ENCODE measurements at regions not wholly inside any gene's neighbourhood (a gene's known extent, or its start where the extent isn't known, plus 50 kb on each side); places are given as distances from the start of the nearest gene placed in this dataset.

DNA sequence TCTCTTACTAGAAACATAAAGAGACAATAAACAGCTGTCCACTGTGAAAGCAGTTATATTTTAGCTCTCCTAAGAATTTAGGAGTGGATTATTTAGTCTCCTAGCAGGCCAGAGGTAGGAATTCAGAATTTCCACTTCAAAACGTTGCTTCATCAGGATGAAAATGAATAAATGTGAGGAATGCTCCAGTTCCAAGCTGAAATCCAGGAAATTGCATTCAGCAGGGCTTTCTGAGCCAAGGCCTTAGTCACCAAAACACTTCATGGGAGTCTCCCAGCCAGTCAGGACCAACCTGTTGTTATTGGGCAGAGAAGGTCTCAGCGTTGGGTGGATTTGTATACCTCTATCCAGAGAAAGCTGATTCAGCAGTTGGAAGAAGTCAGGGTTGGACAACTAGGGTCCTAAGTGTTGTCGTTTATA, 1040.3 kb downstream of the TLE1 start:
- H3K4me1 ChIP-seq = peaks cover 3 to 15% (median 4%) of the 10 kb centered on the region in 3 donors
- WGBS, 2 donors (ENCODE audit: low coverage in 1 of 2) = 5 to 20% methylated on average over 1 to 2 of the region's 3 CpGs
- no peak overlapping the region for H3K4me3 ChIP-seq
- peak overlapping the region in 3 of 4 donors; percentile 51 to 52 (median 51) for H3K27ac ChIP-seq
- peak; percentile 88 for ATAC-seq
- no peaks in the 10 kb centered on the region for H3K36me3 ChIP-seq
- TF ChIP-seq EP300 (IDR thresholded peaks at IDR 0.05) = no peak
- peak; percentile 83 for TF ChIP-seq POLR2AphosphoS5 (IDR thresholded peaks at IDR 0.05)
- TF ChIP-seq, protein P1, sequence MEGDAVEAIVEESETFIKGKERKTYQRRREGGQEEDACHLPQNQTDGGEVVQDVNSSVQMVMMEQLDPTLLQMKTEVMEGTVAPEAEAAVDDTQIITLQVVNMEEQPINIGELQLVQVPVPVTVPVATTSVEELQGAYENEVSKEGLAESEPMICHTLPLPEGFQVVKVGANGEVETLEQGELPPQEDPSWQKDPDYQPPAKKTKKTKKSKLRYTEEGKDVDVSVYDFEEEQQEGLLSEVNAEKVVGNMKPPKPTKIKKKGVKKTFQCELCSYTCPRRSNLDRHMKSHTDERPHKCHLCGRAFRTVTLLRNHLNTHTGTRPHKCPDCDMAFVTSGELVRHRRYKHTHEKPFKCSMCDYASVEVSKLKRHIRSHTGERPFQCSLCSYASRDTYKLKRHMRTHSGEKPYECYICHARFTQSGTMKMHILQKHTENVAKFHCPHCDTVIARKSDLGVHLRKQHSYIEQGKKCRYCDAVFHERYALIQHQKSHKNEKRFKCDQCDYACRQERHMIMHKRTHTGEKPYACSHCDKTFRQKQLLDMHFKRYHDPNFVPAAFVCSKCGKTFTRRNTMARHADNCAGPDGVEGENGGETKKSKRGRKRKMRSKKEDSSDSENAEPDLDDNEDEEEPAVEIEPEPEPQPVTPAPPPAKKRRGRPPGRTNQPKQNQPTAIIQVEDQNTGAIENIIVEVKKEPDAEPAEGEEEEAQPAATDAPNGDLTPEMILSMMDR (IDR thresholded peaks at IDR 0.05) = no peak
- no peak for TF ChIP-seq POLR2A (IDR thresholded peaks at IDR 0.05)
- H3K27me3 ChIP-seq = no peaks in the 10 kb centered on the region
- peaks cover 0 to 8% (median 0%) of the 10 kb centered on the region in 3 donors for H3K9me3 ChIP-seq

DNA sequence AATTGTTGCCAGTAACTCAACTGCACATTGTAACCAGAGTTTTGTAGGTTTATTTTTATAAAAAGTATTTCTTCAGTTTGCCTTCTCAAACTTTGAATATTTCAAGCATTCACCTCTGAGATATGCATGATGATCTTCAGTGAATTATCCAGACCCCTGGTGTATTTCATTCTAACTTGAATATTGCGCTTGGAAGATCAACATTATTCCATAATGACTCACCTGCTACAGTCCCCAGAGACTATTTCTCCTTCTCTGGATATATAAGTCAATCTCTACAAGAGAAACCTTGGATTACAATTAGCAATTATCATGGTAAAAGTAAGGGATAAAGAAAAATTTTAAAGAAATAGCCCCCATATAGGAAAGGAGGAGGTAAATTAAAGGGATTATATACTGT, 1041.0 kb downstream of the TLE1 start:
- H3K27me3 ChIP-seq = no peaks in the 10 kb centered on the region
- H3K4me3 ChIP-seq = no peak overlapping the region
- TF ChIP-seq, protein P1 (IDR thresholded peaks at IDR 0.05) = no peak
- TF ChIP-seq POLR2AphosphoS5 (IDR thresholded peaks at IDR 0.05) (no peak), EP300 (IDR thresholded peaks at IDR 0.05) (no peak), POLR2A (IDR thresholded peaks at IDR 0.05) (no peak)
- no peaks in the 10 kb centered on the region for H3K36me3 ChIP-seq
- peaks cover 3 to 15% (median 4%) of the 10 kb centered on the region in 3 donors for H3K4me1 ChIP-seq
- peak overlapping the region in 1 of 4 donors; percentile 51 for H3K27ac ChIP-seq
- 33 to 100% methylated on average over 1 of the region's 1 CpG for WGBS, 2 donors (ENCODE audit: low coverage in 1 of 2)
- H3K9me3 ChIP-seq = peaks cover 0 to 5% (median 0%) of the 10 kb centered on the region in 3 donors
- ATAC-seq = no peak

DNA sequence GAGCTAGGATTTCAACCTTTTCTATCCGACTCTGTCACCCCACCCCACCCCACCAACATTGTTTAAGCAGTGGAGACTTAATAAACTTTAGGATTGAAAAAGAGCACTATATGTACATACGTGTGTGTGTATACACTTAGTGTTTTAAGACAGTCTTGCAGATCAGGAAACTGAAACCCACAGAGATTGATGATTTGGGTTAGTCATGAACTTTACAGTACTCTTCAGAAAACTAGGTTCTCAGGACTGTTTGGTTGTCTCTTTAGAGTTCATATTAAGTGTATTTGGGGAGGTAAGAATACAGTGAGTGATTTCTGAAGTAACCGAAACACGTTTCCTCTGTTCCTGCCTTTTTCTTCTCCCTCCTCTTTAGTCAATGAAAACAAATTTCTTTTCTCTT, 1043.1 kb downstream of the TLE1 start:
- Histone ChIP-seq H3K27ac (no peak overlapping the region), H3K27me3 (no peaks in the 10 kb centered on the region), H3K36me3 (no peaks in the 10 kb centered on the region), H3K4me1 (peaks cover under 1 to 8% (median 4%) of the 10 kb centered on the region in 3 donors), H3K9me3 (no peaks in the 10 kb centered on the region), H3K4me3 (no peak overlapping the region)
- WGBS, 2 donors (ENCODE audit: low coverage in 1 of 2) = 86 to 88% methylated on average over 4 of the region's 4 CpGs
- ATAC-seq = no peak
- TF ChIP-seq EP300 (IDR thresholded peaks at IDR 0.05) = no peak
- TF ChIP-seq, protein P1 (IDR thresholded peaks at IDR 0.05) = no peak
- no peak for TF ChIP-seq POLR2AphosphoS5 (IDR thresholded peaks at IDR 0.05)
- no peak for TF ChIP-seq POLR2A (IDR thresholded peaks at IDR 0.05)

DNA sequence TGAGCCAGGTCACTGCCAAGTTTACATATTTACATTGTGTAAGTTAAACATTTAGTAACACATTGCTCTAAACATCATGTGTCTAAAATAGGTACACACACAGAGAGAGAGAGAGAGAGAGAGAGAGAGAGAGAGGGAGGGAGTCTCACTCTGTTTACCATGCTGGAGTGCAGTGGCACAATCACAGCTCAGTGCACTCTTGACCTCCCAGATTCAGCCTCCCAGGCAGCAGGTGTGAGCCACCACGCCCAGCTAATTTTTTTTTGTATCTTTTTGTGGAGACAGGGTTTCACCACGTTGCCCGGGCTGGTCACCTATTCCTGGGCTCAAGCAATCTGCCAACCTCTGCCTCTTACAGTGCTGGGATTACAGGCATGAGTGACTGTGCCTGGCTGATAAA, 1045.3 kb downstream of the TLE1 start:
- TF ChIP-seq POLR2A (IDR thresholded peaks at IDR 0.05) (no peak), EP300 (IDR thresholded peaks at IDR 0.05) (no peak), POLR2AphosphoS5 (IDR thresholded peaks at IDR 0.05) (no peak)
- TF ChIP-seq, protein P1 (IDR thresholded peaks at IDR 0.05) = no peak
- no peaks in the 10 kb centered on the region for H3K27me3 ChIP-seq
- 84% methylated on average over 3 of the region's 3 CpGs; no CpG with 5 or more reads in 1 of the 2 donors for WGBS, 2 donors (ENCODE audit: low coverage in 1 of 2)
- no peak overlapping the region for H3K27ac ChIP-seq
- H3K36me3 ChIP-seq = no peaks in the 10 kb centered on the region
- peaks cover 0 to 4% (median 0%) of the 10 kb centered on the region in 3 donors for H3K4me1 ChIP-seq
- ATAC-seq = no peak
- H3K9me3 ChIP-seq = no peaks in the 10 kb centered on the region
- H3K4me3 ChIP-seq = no peak overlapping the region

DNA sequence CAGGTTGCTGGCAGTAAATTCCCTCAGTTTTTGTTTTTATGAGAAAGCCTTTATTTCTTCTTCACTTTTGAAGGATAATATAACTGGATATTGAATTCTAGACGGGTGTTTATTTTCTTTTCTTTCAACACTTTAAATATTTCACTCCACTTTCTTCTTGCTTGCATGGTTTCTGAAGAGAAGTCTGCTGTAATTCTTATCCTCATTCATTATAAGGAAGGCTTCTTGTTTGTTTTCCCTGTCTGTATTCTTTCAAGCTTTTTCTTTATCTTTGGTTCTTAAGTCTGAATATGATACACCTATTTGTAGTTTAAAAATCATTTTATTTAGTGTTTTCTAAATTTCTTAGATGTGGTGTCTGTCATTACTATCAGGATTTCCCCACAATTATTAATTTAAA, 1054.3 kb downstream of the TLE1 start:
- H3K36me3 ChIP-seq = no peaks in the 10 kb centered on the region
- WGBS, 2 donors (ENCODE audit: low coverage in 1 of 2) = 82 to 100% methylated on average over 1 of the region's 1 CpG
- no peak overlapping the region for H3K27ac ChIP-seq
- H3K4me3 ChIP-seq = no peak overlapping the region
- peaks cover 0 to 18% (median 0%) of the 10 kb centered on the region in 3 donors for H3K9me3 ChIP-seq
- TF ChIP-seq EP300 (IDR thresholded peaks at IDR 0.05) (no peak), POLR2A (IDR thresholded peaks at IDR 0.05) (no peak), POLR2AphosphoS5 (IDR thresholded peaks at IDR 0.05) (no peak)
- TF ChIP-seq, protein P1 (IDR thresholded peaks at IDR 0.05) = no peak
- no peak for ATAC-seq
- no peaks in the 10 kb centered on the region for H3K4me1 ChIP-seq
- no peaks in the 10 kb centered on the region for H3K27me3 ChIP-seq
